ENCODE measurements at regions not wholly inside any gene's neighbourhood (a gene's known extent, or its start where the extent isn't known, plus 50 kb on each side); places are given as distances from the start of the nearest gene placed in this dataset.

DNA sequence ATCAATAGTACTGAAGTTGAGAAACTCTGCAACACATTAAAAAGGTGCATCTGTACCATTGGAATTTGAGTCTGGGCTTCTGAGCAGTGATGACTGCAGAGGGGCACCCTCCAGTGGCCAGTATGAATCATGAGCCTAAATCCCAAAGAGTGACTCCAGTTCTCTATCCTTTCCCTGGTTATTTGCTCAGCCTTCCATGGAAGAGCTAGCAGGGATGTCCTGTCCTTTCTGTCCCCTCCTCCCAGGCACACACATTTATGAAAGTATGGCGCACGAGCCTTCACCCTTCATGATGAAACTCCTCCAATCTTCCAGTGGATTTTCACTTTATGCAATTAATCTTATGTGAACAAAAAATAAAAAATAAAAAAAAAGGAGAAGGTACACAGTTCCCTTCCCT lies 81.0 kb downstream of the ESM1 start:
- TF ChIP-seq, protein P1, sequence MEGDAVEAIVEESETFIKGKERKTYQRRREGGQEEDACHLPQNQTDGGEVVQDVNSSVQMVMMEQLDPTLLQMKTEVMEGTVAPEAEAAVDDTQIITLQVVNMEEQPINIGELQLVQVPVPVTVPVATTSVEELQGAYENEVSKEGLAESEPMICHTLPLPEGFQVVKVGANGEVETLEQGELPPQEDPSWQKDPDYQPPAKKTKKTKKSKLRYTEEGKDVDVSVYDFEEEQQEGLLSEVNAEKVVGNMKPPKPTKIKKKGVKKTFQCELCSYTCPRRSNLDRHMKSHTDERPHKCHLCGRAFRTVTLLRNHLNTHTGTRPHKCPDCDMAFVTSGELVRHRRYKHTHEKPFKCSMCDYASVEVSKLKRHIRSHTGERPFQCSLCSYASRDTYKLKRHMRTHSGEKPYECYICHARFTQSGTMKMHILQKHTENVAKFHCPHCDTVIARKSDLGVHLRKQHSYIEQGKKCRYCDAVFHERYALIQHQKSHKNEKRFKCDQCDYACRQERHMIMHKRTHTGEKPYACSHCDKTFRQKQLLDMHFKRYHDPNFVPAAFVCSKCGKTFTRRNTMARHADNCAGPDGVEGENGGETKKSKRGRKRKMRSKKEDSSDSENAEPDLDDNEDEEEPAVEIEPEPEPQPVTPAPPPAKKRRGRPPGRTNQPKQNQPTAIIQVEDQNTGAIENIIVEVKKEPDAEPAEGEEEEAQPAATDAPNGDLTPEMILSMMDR (IDR thresholded peaks at IDR 0.05): no peak
- no peak for TF ChIP-seq POLR2A (IDR thresholded peaks at IDR 0.05)

Data from lower leg skin (tissue), 3 donors.